H1 (cell line): ENCODE measurements at regions not wholly inside any gene's neighbourhood (a gene's known extent, or its start where the extent isn't known, plus 50 kb on each side); places are given as distances from the start of the nearest gene placed in this dataset.

Source experiments
- CTCF ChIA-PET: fragments of 300-600 bp; sonication (Branson Sonifier 250); formaldehyde crosslinking; loops from one replicate; lab custom pipeline; 2021; ENCODE audit not compliant: partially characterized antibody; lab: Charles Lee
- POLR2A ChIA-PET: fragments of 300-600 bp; sonication (Branson Sonifier 250); formaldehyde crosslinking; loops from one replicate; lab custom pipeline; 2021; ENCODE audit warnings: inconsistent platforms; ENCODE audit not compliant: partially characterized antibody; lab: Charles Lee
- DNase-seq, 2 experiments: peaks; one replicate each; pipeline versions ENCODE4 v3.0.0 to v3.0.0-alpha.2; 2010 to 2022; ENCODE audit warnings: low spot score in 2 of 2, low read depth in 1 of 2, mixed read lengths in 1 of 2
- FAIRE-seq: peaks from 2 replicates; lab custom pipeline; 2011; peaks lifted over from hg19 to GRCh38; lab: Jason Lieb, UNC
- H2AFZ ChIP-seq: 2 replicates; pipeline ENCODE4 v1.8.1; 2012; ENCODE audit warnings: low read length, inconsistent platforms
- H2AK5ac ChIP-seq: 2 replicates; pipeline ENCODE4 v1.6.1; 2013; ENCODE audit warnings: low read depth, low read length
- H2BK120ac ChIP-seq: replicated peaks from 2 replicates; pipeline ENCODE3; 2013; ENCODE audit warnings: low read depth, low read length, inconsistent platforms
- H2BK12ac ChIP-seq: 2 replicates; pipeline ENCODE4 v1.6.1; 2013; ENCODE audit warnings: low read depth, low read length
- H2BK15ac ChIP-seq: 2 replicates; pipeline ENCODE4 v1.6.1; 2013; ENCODE audit warnings: low read length
- H2BK20ac ChIP-seq: 2 replicates; pipeline ENCODE4 v1.6.1; 2013; ENCODE audit warnings: low read length
- H2BK5ac ChIP-seq: 2 replicates; pipeline ENCODE4 v1.6.1; 2013; ENCODE audit warnings: low read depth, low read length
- H3K14ac ChIP-seq: 2 replicates; pipeline ENCODE4 v1.6.1; 2013; ENCODE audit warnings: inconsistent platforms; ENCODE audit not compliant: insufficient read length
- H3K18ac ChIP-seq: 2 replicates; pipeline ENCODE4 v1.6.1; 2013; ENCODE audit warnings: low read length; ENCODE audit errors: extremely low read depth
- H3K23ac ChIP-seq: 2 replicates; pipeline ENCODE4 v1.6.1; 2013; ENCODE audit warnings: inconsistent platforms; ENCODE audit not compliant: insufficient read length
- H3K23me2 ChIP-seq: 2 replicates; pipeline ENCODE4 v1.6.1; 2013; ENCODE audit warnings: low read depth, low read length
- H3K27ac ChIP-seq: 2 replicates; pipeline ENCODE4 v1.6.1; 2011; ENCODE audit warnings: low read depth, low read length, inconsistent platforms
- H3K27me3 ChIP-seq, 4 experiments: replicated peaks in 1 of 4; 1 replicate in 1 of 4; 2 replicates in 3 of 4; pipeline versions ENCODE4 v1.6.1 to v1.8.1; 2011 to 2013; ENCODE audit warnings: low read length in 3 of 4, mild to moderate bottlenecking in 3 of 4, inconsistent platforms in 2 of 4, mixed read lengths in 2 of 4, moderate library complexity in 1 of 4; ENCODE audit not compliant: control insufficient read depth in 3 of 4, insufficient read depth in 3 of 4; ENCODE audit errors: extremely low read depth in 1 of 4
- H3K36me3 ChIP-seq, 4 experiments: 2 replicates each; pipeline versions ENCODE4 v1.6.1 to v1.8.1; 2011 to 2013; ENCODE audit warnings: mild to moderate bottlenecking in 4 of 4, low read length in 3 of 4, moderate library complexity in 2 of 4, control low read depth in 1 of 4, inconsistent platforms in 1 of 4; ENCODE audit not compliant: insufficient read depth in 4 of 4, control insufficient read depth in 2 of 4
- H3K4ac ChIP-seq: replicated peaks from 2 replicates; pipeline ENCODE3; 2013; ENCODE audit warnings: low read length, low read depth, mixed read lengths, inconsistent platforms; ENCODE audit not compliant: insufficient read length
- H3K4me1 ChIP-seq, 4 experiments: replicated peaks in 1 of 4; 1 replicate in 1 of 4; 2 replicates in 3 of 4; pipeline versions ENCODE4 v1.6.1 to v1.8.1; 2011 to 2013; ENCODE audit warnings: low read length in 3 of 4, inconsistent platforms in 2 of 4, mixed read lengths in 1 of 4; ENCODE audit not compliant: insufficient read depth in 4 of 4, control insufficient read depth in 3 of 4
- H3K4me2 ChIP-seq, 2 experiments: 2 replicates each; pipeline versions ENCODE4 v1.6.1 to v1.8.1; 2011 to 2013; ENCODE audit warnings: low read depth in 2 of 2, low read length in 2 of 2, control low read depth in 1 of 2, inconsistent platforms in 1 of 2, mild to moderate bottlenecking in 1 of 2; ENCODE audit not compliant: insufficient read depth in 1 of 2
- H3K4me3 ChIP-seq, 4 experiments: fragments of 200-600, 300-600 bp in 1 of 4; sonication (generic), shearing (Covaris generic), sonication (Bioruptor Twin) in 1 of 4; 2 replicates each; pipeline versions ENCODE4 v1.5.1 to v1.8.1; 2011 to 2016; ENCODE audit warnings: low read length in 4 of 4, low read depth in 3 of 4, control low read depth in 2 of 4, inconsistent platforms in 2 of 4, mild to moderate bottlenecking in 2 of 4, mixed read lengths in 1 of 4, moderate library complexity in 1 of 4; ENCODE audit not compliant: insufficient read depth in 2 of 4; ENCODE audit errors: extremely low read depth in 1 of 4
- H3K56ac ChIP-seq: replicated peaks from 2 replicates; pipeline ENCODE3; 2013; ENCODE audit warnings: low read depth, mild to moderate bottlenecking, mixed read lengths, low read length, inconsistent platforms; ENCODE audit not compliant: insufficient read length
- H3K79me1 ChIP-seq: 2 replicates; pipeline ENCODE4 v1.6.1; 2013; ENCODE audit warnings: low read depth, low read length, control low read depth
- H3K79me2 ChIP-seq, 2 experiments: 2 replicates each; pipeline versions ENCODE4 v1.6.1 to v1.8.1; 2012 to 2013; ENCODE audit warnings: low read length in 2 of 2, mild to moderate bottlenecking in 2 of 2, inconsistent platforms in 1 of 2; ENCODE audit not compliant: insufficient read depth in 2 of 2, control insufficient read depth in 1 of 2
- H3K9ac ChIP-seq, 4 experiments: replicated peaks in 1 of 4; 1 replicate in 1 of 4; 2 replicates in 3 of 4; pipeline versions ENCODE4 v1.6.1 to v1.8.1; 2011 to 2013; ENCODE audit warnings: low read depth in 3 of 4, low read length in 3 of 4, control low read depth in 2 of 4, mild to moderate bottlenecking in 2 of 4, moderate library complexity in 2 of 4, inconsistent platforms in 1 of 4; ENCODE audit errors: extremely low read depth in 1 of 4
- H3K9me3 ChIP-seq, 2 experiments: 2 replicates each; pipeline versions ENCODE4 v1.6.1 to v1.8.1; 2012 to 2013; ENCODE audit warnings: mild to moderate bottlenecking in 2 of 2, moderate library complexity in 2 of 2, control low read depth in 1 of 2, inconsistent platforms in 1 of 2, low read depth in 1 of 2, low read length in 1 of 2, mixed read lengths in 1 of 2; ENCODE audit not compliant: insufficient read depth in 2 of 2
- H4K20me1 ChIP-seq, 2 experiments: replicated peaks in 1 of 2; 2 replicates each; pipeline versions ENCODE3 to v1.8.1; 2011 to 2013; ENCODE audit warnings: inconsistent platforms in 2 of 2, low read length in 2 of 2, mild to moderate bottlenecking in 1 of 2; ENCODE audit not compliant: insufficient read depth in 2 of 2, control insufficient read depth in 1 of 2
- H4K5ac ChIP-seq: 2 replicates; pipeline ENCODE4 v1.6.1; 2013; ENCODE audit warnings: low read length, low read depth, mixed read lengths, inconsistent platforms; ENCODE audit not compliant: insufficient read length
- H4K8ac ChIP-seq: 2 replicates; pipeline ENCODE4 v1.8.0; 2013; ENCODE audit warnings: mild to moderate bottlenecking, moderate library complexity, low read length, inconsistent platforms; ENCODE audit not compliant: insufficient read depth; ENCODE audit errors: extremely low read depth
- H4K91ac ChIP-seq: replicated peaks from 2 replicates; pipeline ENCODE3; 2013; ENCODE audit warnings: low read length, mixed read lengths, inconsistent platforms; ENCODE audit not compliant: insufficient read length
- BCL11A ChIP-seq, 2 experiments: IDR thresholded peaks; one replicate each; pipeline ENCODE4 v1.6.1; 2011; ENCODE audit warnings: low read depth in 2 of 2, low read length in 2 of 2, mild to moderate bottlenecking in 2 of 2
- CBX5 ChIP-seq: fragments of 300-800, 300-1000 bp; sonication (generic); IDR thresholded peaks from 2 replicates; pipeline ENCODE4 v1.7.1; 2016; ENCODE audit warnings: antibody characterized with exemption, low read length, low read depth
- PHF8 ChIP-seq: fragments of 200-600 bp; sonication (generic); conservative IDR thresholded peaks from 2 replicates; pipeline ENCODE4 v1.7.1; 2012; ENCODE audit warnings: low read depth, mild to moderate bottlenecking, inconsistent platforms, low read length, moderate library complexity
- RBBP5 ChIP-seq: IDR thresholded peaks from 2 replicates; pipeline ENCODE4 v1.7.1; 2012; ENCODE audit warnings: low read depth, mild to moderate bottlenecking, inconsistent platforms, low read length, moderate library complexity, borderline replicate concordance
- TCF12 ChIP-seq: IDR thresholded peaks from 2 replicates; pipeline ENCODE4 v1.6.1; 2011; ENCODE audit warnings: low read depth, mild to moderate bottlenecking, low read length
- TEAD4 ChIP-seq: IDR thresholded peaks from 2 replicates; pipeline ENCODE4 v1.6.1; 2012; ENCODE audit warnings: low read depth, low read length, inconsistent platforms, mixed read lengths
- WGBS, 2 experiments: shearing (Covaris generic) in 1 of 2; methylation state at CpG; one replicate each; pipeline versions ENCODE4 v1.1.6 to v1.1.7; 2013 to 2015; ENCODE audit warnings: low lambda C conversion rate in 2 of 2, mixed read lengths in 2 of 2, inconsistent platforms in 1 of 2, low coverage in 1 of 2, missing lambda C conversion rate in 1 of 2; ENCODE audit not compliant: insufficient replicate concordance in 2 of 2, insufficient coverage in 1 of 2, insufficient read length in 1 of 2; ENCODE audit errors: extremely low coverage in 1 of 2, missing lambda C conversion rate in 1 of 2; 5-methylcytosine and 5-hydroxymethylcytosine counted together

GRCh38 chr14:83905157-83905556, 1624.8 kb upstream of the FLRT2 start:
- H3K56ac ChIP-seq, result no peak overlapping the region
- H2BK20ac ChIP-seq, result no peak overlapping the region
- H3K27me3 ChIP-seq, result no peaks in the 10 kb centered on the region
- no peak overlapping the region for H2BK120ac ChIP-seq
- DNase-seq (no peak), FAIRE-seq (no peak)
- no peak overlapping the region for H3K18ac ChIP-seq
- no peak overlapping the region for H2AFZ ChIP-seq
- H2BK12ac ChIP-seq, result no peak overlapping the region
- H2BK15ac ChIP-seq, result no peak overlapping the region
- H3K23ac ChIP-seq, result no peak overlapping the region
- 80% methylated on average over 1 of the region's 1 CpG; no CpG with 5 or more reads in 1 of the 2 experiments for WGBS, 2 experiments
- no peak overlapping the region for H4K5ac ChIP-seq
- H3K9me3 ChIP-seq, result no peaks in the 10 kb centered on the region
- H3K4ac ChIP-seq, result no peak overlapping the region
- no peaks in the 10 kb centered on the region for H3K36me3 ChIP-seq
- ChIA-PET CTCF (no interaction called here), POLR2A (no interaction called here)
- H3K79me2 ChIP-seq, result no peaks in the 10 kb centered on the region
- H2AK5ac ChIP-seq, result no peak overlapping the region
- no peak overlapping the region for H4K8ac ChIP-seq
- no peak overlapping the region for H3K14ac ChIP-seq
- H3K4me1 ChIP-seq, result no peaks in the 10 kb centered on the region
- H3K27ac ChIP-seq, result no peak overlapping the region
- no peaks in the 10 kb centered on the region for H4K20me1 ChIP-seq
- H3K23me2 ChIP-seq, result no peaks in the 10 kb centered on the region
- no peak overlapping the region for H2BK5ac ChIP-seq
- no peak overlapping the region for H4K91ac ChIP-seq
- no peak overlapping the region for H3K9ac ChIP-seq
- H3K4me2 ChIP-seq, result no peak overlapping the region
- H3K4me3 ChIP-seq, result no peak overlapping the region
- no peaks in the 10 kb centered on the region for H3K79me1 ChIP-seq
- TF ChIP-seq CBX5 (no peak), RBBP5 (no peak), TEAD4 (no peak), TCF12 (no peak), BCL11A (IDR thresholded peaks at IDR 0.05; ENCODE audit: low read depth in 2 of 2, low read length in 2 of 2) (no peak), PHF8 (no peak)
